ENCODE measurements at regions not wholly inside any gene's neighbourhood (a gene's known extent, or its start where the extent isn't known, plus 50 kb on each side); places are given as distances from the start of the nearest gene placed in this dataset.

DNA sequence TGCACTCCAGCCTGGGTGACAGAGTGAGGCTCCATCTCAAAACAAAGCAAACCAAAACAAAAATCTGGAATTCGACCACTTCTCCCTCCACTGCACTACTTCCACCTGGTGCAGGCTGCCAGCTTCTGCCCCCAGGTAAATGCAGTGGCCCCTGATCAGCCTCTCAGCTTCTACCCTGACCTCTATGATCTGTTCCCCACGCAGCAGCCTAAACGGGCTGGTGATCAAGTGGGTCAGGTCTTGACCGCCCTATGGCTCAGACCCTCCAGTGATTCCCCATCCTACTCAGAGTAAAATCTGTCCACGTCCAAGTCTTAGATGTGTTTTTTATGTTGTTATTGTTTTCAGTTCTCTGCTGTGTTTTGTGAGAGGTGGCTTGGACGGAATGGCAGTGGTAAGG is 163.9 kb downstream of the KCTD15 start:
- H3K4me1 ChIP-seq (ENCODE audit: insufficient read depth, insufficient read length), result no peaks in the 10 kb centered on the region
- no peaks in the 10 kb centered on the region for H3K9me3 ChIP-seq (ENCODE audit: insufficient read depth, low read length)
- H3K9ac ChIP-seq (ENCODE audit: insufficient read length, low read depth), result no peak overlapping the region
- H3K27me3 ChIP-seq (ENCODE audit: insufficient read depth, insufficient read length), result no peaks in the 10 kb centered on the region
- no peak for DNase-seq (ENCODE audit: low read depth, low spot score)
- TF ChIP-seq SUZ12 (IDR thresholded peaks at IDR 0.05; ENCODE audit: extremely low read depth, insufficient read depth, insufficient read length) (no peak), ZNF274 (IDR thresholded peaks at IDR 0.05; ENCODE audit: low read depth, low read length) (no peak), YY1 (IDR thresholded peaks at IDR 0.05; ENCODE audit: insufficient read depth, insufficient read length) (no peak)
- H3K36me3 ChIP-seq (ENCODE audit: insufficient read depth, insufficient read length, low read length), result no peaks in the 10 kb centered on the region
- H3K4me3 ChIP-seq (ENCODE audit: insufficient read length, low read depth), result no peak overlapping the region

DNA sequence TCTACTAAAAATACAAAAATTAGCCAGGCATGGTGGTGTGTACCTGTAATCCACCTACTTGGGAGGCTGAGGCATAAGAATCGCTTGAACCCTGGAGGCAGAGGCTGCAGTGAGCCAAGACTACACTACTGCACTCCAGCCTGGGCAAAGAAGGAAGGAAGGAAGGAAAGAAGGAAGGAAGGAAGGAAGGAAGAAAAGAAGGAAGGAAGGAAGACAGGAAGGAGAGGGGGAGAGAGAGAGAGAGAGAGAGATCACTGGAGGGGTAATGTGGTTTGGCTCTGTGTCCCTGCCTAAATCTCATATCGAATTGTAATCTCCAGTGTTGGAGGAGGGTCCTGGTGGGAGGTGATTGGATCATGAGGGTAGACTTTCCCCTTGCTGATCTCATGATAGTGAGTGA is 165.5 kb downstream of the KCTD15 start:
- Histone ChIP-seq H3K36me3 (ENCODE audit: insufficient read depth, insufficient read length, low read length) (no peaks in the 10 kb centered on the region), H3K4me3 (ENCODE audit: insufficient read length, low read depth) (no peak overlapping the region), H3K9ac (ENCODE audit: insufficient read length, low read depth) (no peak overlapping the region), H3K27me3 (ENCODE audit: insufficient read depth, insufficient read length) (no peaks in the 10 kb centered on the region), H3K9me3 (ENCODE audit: insufficient read depth, low read length) (0 out of 2 replicates have a peak, but pooled peaks cover 13% of the 10 kb centered on the region), H3K4me1 (ENCODE audit: insufficient read depth, insufficient read length) (no peaks in the 10 kb centered on the region)
- no peak for TF ChIP-seq ZNF274 (IDR thresholded peaks at IDR 0.05; ENCODE audit: low read depth, low read length)
- TF ChIP-seq SUZ12 (IDR thresholded peaks at IDR 0.05; ENCODE audit: extremely low read depth, insufficient read depth, insufficient read length), result no peak
- TF ChIP-seq YY1 (IDR thresholded peaks at IDR 0.05; ENCODE audit: insufficient read depth, insufficient read length), result no peak
- DNase-seq (ENCODE audit: low read depth, low spot score), result no peak

DNA sequence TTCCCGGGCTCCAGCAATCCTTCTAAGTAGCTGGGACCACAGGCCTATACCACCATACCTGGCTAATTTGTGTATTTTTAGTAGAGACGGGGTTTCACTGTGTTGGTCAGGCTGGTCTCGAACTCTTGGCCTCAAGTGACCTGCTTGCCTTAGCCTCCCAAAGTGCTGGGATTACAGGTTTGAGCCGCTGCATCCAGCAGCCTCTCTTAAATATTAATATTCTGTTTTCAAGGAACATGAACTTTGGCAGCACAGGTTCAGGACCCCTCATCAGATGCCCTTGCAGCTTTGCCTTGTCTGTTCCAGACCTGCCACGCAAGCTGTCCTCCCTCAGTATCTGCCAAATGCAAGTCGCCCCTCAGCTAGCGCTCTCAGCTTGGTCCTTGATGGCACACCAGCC is 166.8 kb downstream of the KCTD15 start:
- no peaks in the 10 kb centered on the region for H3K36me3 ChIP-seq (ENCODE audit: insufficient read depth, insufficient read length, low read length)
- H3K4me1 ChIP-seq (ENCODE audit: insufficient read depth, insufficient read length), result no peaks in the 10 kb centered on the region
- 0 out of 2 replicates have a peak, but pooled peaks cover 16% of the 10 kb centered on the region for H3K9me3 ChIP-seq (ENCODE audit: insufficient read depth, low read length)
- DNase-seq (ENCODE audit: low read depth, low spot score), result no peak
- no peak overlapping the region for H3K9ac ChIP-seq (ENCODE audit: insufficient read length, low read depth)
- no peak overlapping the region for H3K4me3 ChIP-seq (ENCODE audit: insufficient read length, low read depth)
- TF ChIP-seq YY1 (IDR thresholded peaks at IDR 0.05; ENCODE audit: insufficient read depth, insufficient read length) (no peak), ZNF274 (IDR thresholded peaks at IDR 0.05; ENCODE audit: low read depth, low read length) (no peak), SUZ12 (IDR thresholded peaks at IDR 0.05; ENCODE audit: extremely low read depth, insufficient read depth, insufficient read length) (no peak)
- H3K27me3 ChIP-seq (ENCODE audit: insufficient read depth, insufficient read length), result no peaks in the 10 kb centered on the region

DNA sequence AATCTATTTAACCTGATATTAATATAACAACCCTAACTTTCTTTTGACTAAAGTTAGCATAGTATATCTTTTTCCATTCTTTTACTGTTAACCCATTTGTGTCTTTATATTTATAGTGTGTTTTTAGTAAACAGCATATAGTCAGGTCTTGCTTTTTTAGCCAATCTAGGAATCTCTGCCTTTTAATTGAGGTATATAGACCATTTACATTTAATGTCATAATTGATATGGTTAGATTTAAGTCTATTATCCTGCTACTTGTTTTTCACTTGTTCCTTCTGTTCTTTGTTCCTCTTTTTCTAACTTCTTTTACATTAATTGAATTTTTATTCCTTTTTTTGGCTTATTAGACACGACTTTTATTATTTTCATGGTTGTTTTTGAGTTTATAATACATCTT is 174.4 kb downstream of the KCTD15 start:
- peaks cover 29% of the 10 kb centered on the region; the same call in 1 of the 2 replicates for H3K9me3 ChIP-seq (ENCODE audit: insufficient read depth, low read length)
- DNase-seq (ENCODE audit: low read depth, low spot score), result no peak
- H3K36me3 ChIP-seq (ENCODE audit: insufficient read depth, insufficient read length, low read length), result no peaks in the 10 kb centered on the region
- H3K9ac ChIP-seq (ENCODE audit: insufficient read length, low read depth), result no peak overlapping the region
- no peak for TF ChIP-seq YY1 (IDR thresholded peaks at IDR 0.05; ENCODE audit: insufficient read depth, insufficient read length)
- TF ChIP-seq ZNF274 (IDR thresholded peaks at IDR 0.05; ENCODE audit: low read depth, low read length), result no peak
- TF ChIP-seq SUZ12 (IDR thresholded peaks at IDR 0.05; ENCODE audit: extremely low read depth, insufficient read depth, insufficient read length), result no peak
- no peaks in the 10 kb centered on the region for H3K27me3 ChIP-seq (ENCODE audit: insufficient read depth, insufficient read length)
- no peak overlapping the region for H3K4me3 ChIP-seq (ENCODE audit: insufficient read length, low read depth)
- H3K4me1 ChIP-seq (ENCODE audit: insufficient read depth, insufficient read length), result no peaks in the 10 kb centered on the region

DNA sequence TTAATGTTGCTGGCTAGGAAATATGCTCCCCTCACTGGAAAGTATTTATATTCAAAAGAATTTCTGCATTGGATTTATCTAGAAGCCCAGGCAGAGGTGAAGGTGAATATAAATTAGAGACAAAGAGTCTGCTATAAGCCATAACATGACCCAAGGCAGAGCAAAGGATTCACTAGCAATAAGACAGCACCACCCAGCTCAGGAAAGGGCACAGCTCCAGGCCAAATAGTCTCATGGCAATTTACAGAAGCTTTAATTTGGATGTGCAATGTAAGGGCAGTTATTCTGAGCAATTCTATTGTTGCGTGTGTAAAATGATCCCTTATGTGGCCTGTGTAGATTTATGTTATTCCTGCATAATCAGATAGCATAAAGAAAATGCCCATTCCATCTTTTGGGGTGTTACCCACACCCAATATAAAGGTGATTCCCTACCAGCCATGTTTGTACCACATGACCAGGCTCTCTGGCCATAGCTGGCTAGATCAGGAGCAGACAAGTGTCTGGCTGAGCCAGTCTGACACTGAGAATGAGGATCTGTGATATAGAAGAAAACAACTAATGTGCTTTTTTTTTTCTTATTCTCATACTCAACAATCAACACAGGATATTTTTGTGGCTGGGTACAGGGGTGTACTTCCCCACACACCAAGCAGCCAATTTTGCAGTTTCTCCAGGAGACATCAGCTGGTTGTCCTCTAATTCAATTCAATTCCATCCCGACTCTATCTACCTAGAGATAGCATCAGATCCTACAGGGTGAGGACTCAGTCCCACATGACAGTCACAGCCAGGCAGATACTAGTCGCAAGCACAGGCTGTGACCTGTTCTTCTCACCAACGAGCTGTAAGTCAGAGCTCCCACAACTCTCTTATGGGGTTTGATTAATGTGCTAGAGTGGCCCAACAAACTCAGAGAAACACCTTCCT is 181.4 kb downstream of the KCTD15 start:
- no peaks in the 10 kb centered on the region for H3K27me3 ChIP-seq (ENCODE audit: insufficient read depth, insufficient read length)
- H3K4me3 ChIP-seq (ENCODE audit: insufficient read length, low read depth), result no peak overlapping the region
- H3K4me1 ChIP-seq (ENCODE audit: insufficient read depth, insufficient read length), result no peaks in the 10 kb centered on the region
- H3K9me3 ChIP-seq (ENCODE audit: insufficient read depth, low read length), result peaks cover 4% of the 10 kb centered on the region; the same call in 1 of the 2 replicates
- TF ChIP-seq YY1 (IDR thresholded peaks at IDR 0.05; ENCODE audit: insufficient read depth, insufficient read length) (no peak), ZNF274 (IDR thresholded peaks at IDR 0.05; ENCODE audit: low read depth, low read length) (no peak), SUZ12 (IDR thresholded peaks at IDR 0.05; ENCODE audit: extremely low read depth, insufficient read depth, insufficient read length) (no peak)
- no peak overlapping the region for H3K9ac ChIP-seq (ENCODE audit: insufficient read length, low read depth)
- H3K36me3 ChIP-seq (ENCODE audit: insufficient read depth, insufficient read length, low read length), result no peaks in the 10 kb centered on the region
- no peak for DNase-seq (ENCODE audit: low read depth, low spot score)

DNA sequence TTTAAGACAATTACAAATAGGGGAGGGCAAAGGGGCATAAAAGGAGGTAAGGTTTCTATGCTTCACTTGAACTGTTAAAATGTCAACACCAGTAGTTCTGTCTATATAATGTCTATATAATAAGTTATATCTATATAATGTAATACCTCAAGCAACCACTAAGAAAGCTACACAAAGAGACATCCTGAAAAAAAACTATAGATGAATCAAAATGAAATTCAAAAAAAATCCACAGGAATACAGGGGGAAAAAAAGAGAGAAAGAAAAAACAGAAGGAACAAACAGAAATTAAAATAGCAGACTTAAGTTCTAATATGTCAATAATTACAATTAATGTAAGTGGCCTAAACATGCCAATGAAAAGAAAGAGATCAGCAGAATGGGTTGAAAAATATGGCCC is 186.0 kb downstream of the KCTD15 start:
- Histone ChIP-seq H3K36me3 (ENCODE audit: insufficient read depth, insufficient read length, low read length) (no peaks in the 10 kb centered on the region), H3K27me3 (ENCODE audit: insufficient read depth, insufficient read length) (no peaks in the 10 kb centered on the region), H3K4me1 (ENCODE audit: insufficient read depth, insufficient read length) (no peaks in the 10 kb centered on the region), H3K9me3 (ENCODE audit: insufficient read depth, low read length) (peaks cover 13% of the 10 kb centered on the region), H3K9ac (ENCODE audit: insufficient read length, low read depth) (no peak overlapping the region), H3K4me3 (ENCODE audit: insufficient read length, low read depth) (no peak overlapping the region)
- DNase-seq (ENCODE audit: low read depth, low spot score), result no peak
- TF ChIP-seq ZNF274 (IDR thresholded peaks at IDR 0.05; ENCODE audit: low read depth, low read length), result no peak
- TF ChIP-seq YY1 (IDR thresholded peaks at IDR 0.05; ENCODE audit: insufficient read depth, insufficient read length), result no peak
- TF ChIP-seq SUZ12 (IDR thresholded peaks at IDR 0.05; ENCODE audit: extremely low read depth, insufficient read depth, insufficient read length), result no peak

DNA sequence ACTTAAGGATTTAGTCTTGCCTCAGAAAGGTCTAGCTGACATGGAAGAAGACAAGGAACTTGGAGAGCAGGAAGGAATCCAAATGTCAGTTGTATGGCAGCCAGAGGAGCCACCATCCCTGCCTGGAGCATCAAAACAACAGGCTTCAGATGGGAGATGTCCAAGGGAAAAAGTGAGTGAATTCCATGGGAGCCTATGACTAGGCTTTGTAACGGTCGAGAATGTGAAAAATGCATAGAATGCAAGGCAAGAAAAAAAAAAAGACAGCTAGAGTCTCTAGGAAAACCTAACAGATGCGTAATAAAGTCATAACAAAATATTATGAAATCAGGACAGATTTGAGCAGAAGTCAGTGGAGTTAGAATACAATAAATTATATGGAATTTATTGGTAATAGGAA is 183.7 kb upstream of the LSM14A start:
- H3K4me3 ChIP-seq (ENCODE audit: insufficient read length, low read depth), result no peak overlapping the region
- no peak for DNase-seq (ENCODE audit: low read depth, low spot score)

More for the DNA sequence above, 183.7 kb upstream of the LSM14A start:
- no peak overlapping the region for H3K9ac ChIP-seq (ENCODE audit: insufficient read length, low read depth)
- H3K27me3 ChIP-seq (ENCODE audit: insufficient read depth, insufficient read length), result no peaks in the 10 kb centered on the region
- no peaks in the 10 kb centered on the region for H3K4me1 ChIP-seq (ENCODE audit: insufficient read depth, insufficient read length)
- no peaks in the 10 kb centered on the region for H3K36me3 ChIP-seq (ENCODE audit: insufficient read depth, insufficient read length, low read length)
- TF ChIP-seq YY1 (IDR thresholded peaks at IDR 0.05; ENCODE audit: insufficient read depth, insufficient read length), result no peak
- TF ChIP-seq ZNF274 (IDR thresholded peaks at IDR 0.05; ENCODE audit: low read depth, low read length), result no peak
- no peak for TF ChIP-seq SUZ12 (IDR thresholded peaks at IDR 0.05; ENCODE audit: extremely low read depth, insufficient read depth, insufficient read length)
- H3K9me3 ChIP-seq (ENCODE audit: insufficient read depth, low read length), result peaks cover 23% of the 10 kb centered on the region
